SK-N-SH (cell line): ENCODE measurements at regions not wholly inside any gene's neighbourhood (a gene's known extent, or its start where the extent isn't known, plus 50 kb on each side); places are given as distances from the start of the nearest gene placed in this dataset.

Source experiments
- CTCF ChIA-PET: fragments of 300-600, 350-600 bp; formaldehyde crosslinking; extraction: SDS; loops from one replicate; lab custom pipeline; 2021; lab: Yijun Ruan, JAX
- POLR2A ChIA-PET: fragments of 350-600 bp; sonication (Branson Sonifier 250); formaldehyde crosslinking; extraction: SDS; loops from one replicate; lab custom pipeline; 2020; ENCODE audit warnings: antibody characterized with exemption, inconsistent platforms; lab: Yijun Ruan, JAX
- DNase-seq: peaks from one replicate; pipeline ENCODE4 v3.0.0; 2012
- H2AFZ ChIP-seq: fragments of 200-600 bp; sonication (generic); 2 replicates; pipeline ENCODE4 v1.8.1; 2016; ENCODE audit warnings: antibody characterized with exemption, mild to moderate bottlenecking, low read depth
- H3F3A ChIP-seq: fragments of 200-600 bp; sonication (generic); replicated peaks from 2 replicates; pipeline ENCODE3; 2016; ENCODE audit warnings: antibody characterized with exemption, mild to moderate bottlenecking; ENCODE audit not compliant: insufficient read depth
- H3K27ac ChIP-seq, 2 experiments: fragments of 200-500 bp in 1 of 2; fragments of 200-600 bp in 1 of 2; sonication (Bioruptor generic) in 1 of 2; sonication (generic), shearing (Covaris generic) in 1 of 2; 2 replicates each; pipeline versions ENCODE4 v1.5.1 to v1.6.1; 2014 to 2016; ENCODE audit warnings: low read depth in 2 of 2, inconsistent platforms in 1 of 2, low read length in 1 of 2, mild to moderate bottlenecking in 1 of 2, mixed read lengths in 1 of 2
- H3K27me3 ChIP-seq: fragments of 200-600 bp; sonication (generic), shearing (Covaris generic); 2 replicates; pipeline ENCODE4 v1.6.1; 2016; ENCODE audit warnings: mixed run types; ENCODE audit not compliant: insufficient read depth
- H3K36me3 ChIP-seq, 2 experiments: fragments of 200-500 bp in 1 of 2; fragments of 200-600 bp in 1 of 2; sonication (Bioruptor generic) in 1 of 2; sonication (generic) in 1 of 2; replicated peaks in 1 of 2; 2 replicates each; pipeline versions ENCODE3 to v1.5.1; 2014 to 2016; ENCODE audit warnings: low read length in 1 of 2, mild to moderate bottlenecking in 1 of 2; ENCODE audit not compliant: insufficient read depth in 2 of 2, control insufficient read depth in 1 of 2
- H3K4me1 ChIP-seq, 2 experiments: fragments of 200-500 bp in 1 of 2; fragments of 200-600 bp in 1 of 2; sonication (Bioruptor generic) in 1 of 2; sonication (generic), shearing (Covaris generic) in 1 of 2; 2 replicates each; pipeline versions ENCODE4 v1.5.1 to v1.6.1; 2014 to 2016; ENCODE audit warnings: low read depth in 1 of 2, low read length in 1 of 2, mixed run types in 1 of 2; ENCODE audit not compliant: insufficient read depth in 2 of 2, control insufficient read depth in 1 of 2
- H3K4me2 ChIP-seq: fragments of 200-600 bp; sonication (generic), shearing (Covaris generic); 2 replicates; pipeline ENCODE4 v1.6.1; 2017; ENCODE audit warnings: mixed run types
- H3K4me3 ChIP-seq, 2 experiments: fragments of 200-500 bp in 1 of 2; fragments of 200-600 bp in 1 of 2; sonication (Bioruptor generic) in 1 of 2; sonication (generic), shearing (Covaris generic) in 1 of 2; 2 replicates each; pipeline versions ENCODE4 v1.5.1 to v1.8.1; 2014 to 2016; ENCODE audit warnings: low read depth in 2 of 2, inconsistent platforms in 1 of 2, low read length in 1 of 2, mild to moderate bottlenecking in 1 of 2, mixed read lengths in 1 of 2, moderate library complexity in 1 of 2
- H3K79me2 ChIP-seq: fragments of 200-600 bp; sonication (generic); 2 replicates; pipeline ENCODE4 v1.8.1; 2017; ENCODE audit warnings: mild to moderate bottlenecking; ENCODE audit not compliant: insufficient read depth
- H3K9ac ChIP-seq: fragments of 200-600 bp; sonication (generic); 2 replicates; pipeline ENCODE4 v1.6.1; 2017; ENCODE audit warnings: mixed run types
- H3K9me2 ChIP-seq: fragments of 200-600 bp; sonication (generic); 2 replicates; pipeline ENCODE4 v1.6.1; 2017; ENCODE audit warnings: mixed run types
- H3K9me3 ChIP-seq: fragments of 200-600 bp; sonication (generic); 2 replicates; pipeline ENCODE4 v1.6.1; 2017; ENCODE audit warnings: mixed run types, mild to moderate bottlenecking, moderate library complexity
- H4K20me1 ChIP-seq: fragments of 200-600 bp; sonication (generic); 2 replicates; pipeline ENCODE4 v1.6.1; 2017; ENCODE audit warnings: mild to moderate bottlenecking, mixed run types; ENCODE audit not compliant: insufficient read depth
- ELF1 ChIP-seq: IDR thresholded peaks from 2 replicates; pipeline ENCODE4 v1.4.0; 2012
- EZH2phosphoT487 ChIP-seq: fragments of 200-600 bp; sonication (generic); IDR thresholded peaks from 2 replicates; pipeline ENCODE4 v1.6.1; 2017; ENCODE audit warnings: low read depth, mixed run types, mild to moderate bottlenecking, antibody characterized with exemption, moderate library complexity, borderline replicate concordance
- FOSL2 ChIP-seq: IDR thresholded peaks from 2 replicates; pipeline ENCODE4 v1.4.0; 2012; ENCODE audit warnings: low read depth, mild to moderate bottlenecking, moderate library complexity, borderline replicate concordance
- GABPA ChIP-seq: IDR thresholded peaks from 2 replicates; pipeline ENCODE4 v1.4.0; 2012; ENCODE audit warnings: low read depth, mild to moderate bottlenecking
- GATA2 ChIP-seq: sonication (generic); formaldehyde crosslinking; IDR thresholded peaks from 2 replicates; pipeline ENCODE4 v1.5.0; 2020; ENCODE audit warnings: mild to moderate bottlenecking, missing genetic modification reagents
- NRF1 ChIP-seq: IDR thresholded peaks from 2 replicates; pipeline ENCODE4 v1.6.1; 2012; ENCODE audit warnings: low read depth, mild to moderate bottlenecking, low read length
- RAD21 ChIP-seq: IDR thresholded peaks from 2 replicates; pipeline ENCODE4 v1.6.1; 2012; ENCODE audit warnings: mild to moderate bottlenecking, low read length
- RCOR1 ChIP-seq: fragments of 150-350 bp; IDR thresholded peaks from 2 replicates; pipeline ENCODE4 v1.6.1; 2017; ENCODE audit warnings: antibody characterized with exemption, low read length
- REST ChIP-seq: IDR thresholded peaks from 2 replicates; pipeline ENCODE4 v1.6.1; 2012; ENCODE audit warnings: mild to moderate bottlenecking, low read depth, low read length, moderate library complexity
- RFX5 ChIP-seq: IDR thresholded peaks from 2 replicates; pipeline ENCODE4 v1.6.1; 2012; ENCODE audit warnings: mild to moderate bottlenecking, improper control_type of control experiment, low read length
- SMC3 ChIP-seq: IDR thresholded peaks from 2 replicates; pipeline ENCODE4 v1.6.1; 2012; ENCODE audit warnings: low read depth, low read length, improper control_type of control experiment
- USF1 ChIP-seq: IDR thresholded peaks from 2 replicates; pipeline ENCODE4 v1.4.0; 2012; ENCODE audit warnings: low read depth, borderline replicate concordance
- USF2 ChIP-seq: fragments of 150-350 bp; IDR thresholded peaks from 2 replicates; pipeline ENCODE4 v1.6.1; 2017; ENCODE audit warnings: antibody characterized with exemption, low read length, low read depth, borderline replicate concordance
- WGBS: methylation state at CpG from one replicate; pipeline ENCODE4 v1.1.6; 2017; ENCODE audit warnings: low lambda C conversion rate; 5-methylcytosine and 5-hydroxymethylcytosine counted together

GRCh38 chr1:90200646-90201205 is 205.8 kb downstream of the ZNF326 start:
- Histone ChIP-seq H3K9me2 (no peaks in the 10 kb centered on the region), H3K27me3 (peaks cover 15% of the 10 kb centered on the region; the same call in 1 of the 2 replicates), H3K79me2 (no peaks in the 10 kb centered on the region), H3K4me2 (no peak overlapping the region), H3K27ac (no peak overlapping the region), H3K4me3 (no peak overlapping the region), H3K4me1 (no peaks in the 10 kb centered on the region), H4K20me1 (no peaks in the 10 kb centered on the region), H3K9me3 (no peaks in the 10 kb centered on the region), H3K9ac (no peak overlapping the region), H2AFZ (no peak overlapping the region), H3K36me3 (no peaks in the 10 kb centered on the region), H3F3A (no peaks in the 10 kb centered on the region)
- DNase-seq: no peak
- WGBS: 3% methylated on average over 5 of the region's 5 CpGs
- TF ChIP-seq GABPA: no peak
- no peak for TF ChIP-seq FOSL2
- TF ChIP-seq EZH2phosphoT487: no peak
- TF ChIP-seq RAD21: no peak
- no peak for TF ChIP-seq USF1
- TF ChIP-seq GATA2 (CRISPR knock-in tag): no peak
- no peak for TF ChIP-seq SMC3
- no peak for TF ChIP-seq RFX5
- no peak for TF ChIP-seq USF2
- TF ChIP-seq ELF1: no peak
- no peak for TF ChIP-seq REST
- TF ChIP-seq RCOR1: no peak
- TF ChIP-seq NRF1: no peak
- POLR2A ChIA-PET: no interaction called here
- CTCF ChIA-PET: no interaction called here
